B cell (primary cell): ENCODE measurements at regions not wholly inside any gene's neighbourhood (a gene's known extent, or its start where the extent isn't known, plus 50 kb on each side); places are given as distances from the start of the nearest gene placed in this dataset.

Experiments
- ATAC-seq: fragments of 200-7000 bp; cut with Tn5 transposase; one replicate; pipeline ENCODE4 v1.10.0; 2021; ENCODE audit warnings: low read depth, mild to moderate bottlenecking, moderate number of reproducible peaks, moderate library complexity
- CTCF ChIA-PET: fragments of 350-600 bp; sonication (Branson Sonifier 250); formaldehyde crosslinking; loops from one replicate; lab custom pipeline; 2021; ENCODE audit warnings: antibody characterized with exemption, inconsistent platforms; lab: Charles Lee
- POLR2A ChIA-PET: fragments of 350-600 bp; sonication (Branson Sonifier 250); formaldehyde crosslinking; loops from one replicate; lab custom pipeline; 2021; ENCODE audit warnings: antibody characterized with exemption; lab: Charles Lee
- DNase-seq: peaks from one replicate; pipeline ENCODE4 v3.0.0; 2013
- H2AFZ ChIP-seq: 2 replicates; pipeline ENCODE4 v1.6.1; 2012; ENCODE audit warnings: mild to moderate bottlenecking, low read depth, low read length; ENCODE audit not compliant: insufficient read depth, poor library complexity, severe bottlenecking
- H3K27ac ChIP-seq, 2 donors: 1 replicate in 1 of 2; 2 replicates in 1 of 2; pipeline ENCODE4 v1.5.1; 2012 to 2013; ENCODE audit warnings: low read length in 2 of 2, mild to moderate bottlenecking in 2 of 2, moderate library complexity in 1 of 2
- H3K27me3 ChIP-seq, 4 experiments: fragments of 200-600 bp in 1 of 4; sonication (generic) in 1 of 4; replicated peaks in 1 of 4; 1 replicate in 2 of 4; 2 replicates in 2 of 4; pipeline versions ENCODE4 v1.6.1 to v1.7.0; 2013 to 2016; ENCODE audit warnings: low read length in 3 of 4, mild to moderate bottlenecking in 2 of 4, mixed read lengths in 1 of 4, moderate library complexity in 1 of 4; ENCODE audit not compliant: insufficient read depth in 4 of 4, control insufficient read depth in 3 of 4; ENCODE audit errors: control extremely low read depth in 1 of 4
- H3K36me3 ChIP-seq, 2 experiments: replicated peaks in 1 of 2; 1 replicate in 1 of 2; 2 replicates in 1 of 2; pipeline versions ENCODE4 v1.6.1 to v1.7.1; 2013; ENCODE audit warnings: low read length in 1 of 2; ENCODE audit not compliant: insufficient read depth in 2 of 2, control insufficient read depth in 1 of 2; ENCODE audit errors: control extremely low read depth in 1 of 2, extremely low read depth in 1 of 2
- H3K4me1 ChIP-seq, 2 donors: fragments of 200-600 bp in 1 of 2; sonication (generic) in 1 of 2; 1 replicate in 1 of 2; 2 replicates in 1 of 2; pipeline versions ENCODE4 v1.5.1 to v1.6.1; 2013 to 2017; ENCODE audit warnings: low read length in 2 of 2; ENCODE audit not compliant: control insufficient read depth in 2 of 2, insufficient read depth in 2 of 2
- H3K4me2 ChIP-seq: replicated peaks from 2 replicates; pipeline ENCODE3; 2012; ENCODE audit warnings: mild to moderate bottlenecking, low read depth, low read length; ENCODE audit not compliant: poor library complexity, severe bottlenecking
- H3K4me3 ChIP-seq, 5 experiments: fragments of 200-600 bp in 1 of 5; sonication (generic) in 1 of 5; 1 replicate in 3 of 5; 2 replicates in 2 of 5; pipeline versions ENCODE4 v1.5.1 to v1.7.0; 2011 to 2016; ENCODE audit warnings: low read length in 4 of 5, mild to moderate bottlenecking in 4 of 5, low read depth in 2 of 5, control low read depth in 1 of 5, moderate library complexity in 1 of 5; ENCODE audit not compliant: insufficient read depth in 1 of 5; ENCODE audit errors: control extremely low read depth in 1 of 5, extremely low read depth in 1 of 5
- H3K79me2 ChIP-seq: fragments of 200-600 bp; sonication (generic); one replicate; pipeline ENCODE4 v1.6.0; 2016; ENCODE audit warnings: low read length; ENCODE audit not compliant: control insufficient read depth, insufficient read depth
- H3K9ac ChIP-seq: fragments of 200-600 bp; sonication (generic); 2 replicates; pipeline ENCODE4 v1.6.1; 2017; ENCODE audit warnings: mild to moderate bottlenecking, low read length, moderate library complexity
- H3K9me3 ChIP-seq, 3 donors: one replicate each; pipeline versions ENCODE4 v1.6.1 to v1.7.1; 2013; ENCODE audit warnings: low read length in 2 of 3; ENCODE audit not compliant: control insufficient read depth in 2 of 3, insufficient read depth in 1 of 3; ENCODE audit errors: control extremely low read depth in 1 of 3
- H4K20me1 ChIP-seq: 2 replicates; pipeline ENCODE4 v1.6.0; 2012; ENCODE audit warnings: mild to moderate bottlenecking, low read length; ENCODE audit not compliant: insufficient read depth, control insufficient read depth, poor library complexity, severe bottlenecking
- H3K27ac Mint-ChIP-seq: one replicate; pipeline ENCODE4 v1.8.0; 2021; ENCODE audit warnings: mixed read lengths
- H3K27me3 Mint-ChIP-seq: one replicate; pipeline ENCODE4 v1.8.0; 2021; ENCODE audit warnings: mixed read lengths
- H3K4me1 Mint-ChIP-seq: one replicate; pipeline ENCODE4 v1.8.0; 2021; ENCODE audit warnings: mixed read lengths
- H3K4me3 Mint-ChIP-seq: one replicate; pipeline ENCODE4 v1.8.0; 2021; ENCODE audit warnings: mixed read lengths
- H3K9me3 Mint-ChIP-seq: one replicate; pipeline ENCODE4 v1.8.0; 2022; ENCODE audit warnings: mixed read lengths; ENCODE audit not compliant: insufficient read depth
- CTCF ChIP-seq: fragments of 200-600 bp; IDR thresholded peaks from one replicate; pipeline ENCODE4 v1.8.0; 2022; ENCODE audit warnings: antibody characterized with exemption, mild to moderate bottlenecking
- EZH2 ChIP-seq: IDR thresholded peaks from 2 replicates; pipeline ENCODE4 v1.6.1; 2012; ENCODE audit warnings: borderline replicate concordance, low read depth, mild to moderate bottlenecking, moderate library complexity, low read length; ENCODE audit not compliant: insufficient read depth, poor library complexity, severe bottlenecking
- WGBS: methylation state at CpG from one replicate; pipeline ENCODE4 v1.1.5; 2013; ENCODE audit warnings: missing lambda C conversion rate; ENCODE audit not compliant: insufficient coverage; 5-methylcytosine and 5-hydroxymethylcytosine counted together
- intact Hi-C: fragments of 100-400 bp; cut with micrococcal nuclease; formaldehyde crosslinking; loops from one replicate; pipeline ENCODE4 v1.10.0; 2022

- ATAC-seq = no peak
- POLR2A ChIA-PET = no interaction called here
Observed at GRCh38 chr2:237195396-237196120, 109.9 kb downstream of the COPS8 start.

GRCh38 chr2:237196409-237196808 is 110.7 kb downstream of the COPS8 start:
- H3K4me3 Mint-ChIP-seq = no peak overlapping the region
- H3K9ac ChIP-seq = no peak overlapping the region
- no peaks in the 10 kb centered on the region for H4K20me1 ChIP-seq
- DNase-seq = no peak
- H3K27me3 ChIP-seq = no peaks in the 10 kb centered on the region
- no peak for ATAC-seq
- H3K79me2 ChIP-seq = no peaks in the 10 kb centered on the region
- no peak overlapping the region for H3K27ac ChIP-seq
- no peaks in the 10 kb centered on the region for H3K4me1 Mint-ChIP-seq
- POLR2A ChIA-PET = no interaction called here
- H3K27me3 Mint-ChIP-seq = peaks cover 8% of the 10 kb centered on the region
- CTCF ChIA-PET = no interaction called here
- H3K9me3 ChIP-seq = no peaks in the 10 kb centered on the region
- H3K36me3 ChIP-seq = no peaks in the 10 kb centered on the region
- H3K4me2 ChIP-seq = no peak overlapping the region
- TF ChIP-seq EZH2 (no peak), CTCF (no peak)
- WGBS = no CpG with 5 or more reads among the region's 1 CpG
- intact Hi-C loops = no loop called here
- H3K4me1 ChIP-seq = no peaks in the 10 kb centered on the region
- H2AFZ ChIP-seq = no peak overlapping the region
- H3K4me3 ChIP-seq = no peak overlapping the region
- H3K27ac Mint-ChIP-seq = no peak overlapping the region
- no peaks in the 10 kb centered on the region for H3K9me3 Mint-ChIP-seq

More at GRCh38 chr2:237195396-237196120, 109.9 kb downstream of the COPS8 start:
- 85% methylated on average over 8 of the region's 10 CpGs for WGBS
- H3K27ac Mint-ChIP-seq = no peak overlapping the region
- no peaks in the 10 kb centered on the region for H3K4me1 Mint-ChIP-seq
- H3K9ac ChIP-seq = no peak overlapping the region
- no peaks in the 10 kb centered on the region for H3K79me2 ChIP-seq
- TF ChIP-seq EZH2 = no peak
- TF ChIP-seq CTCF = no peak
- H3K4me2 ChIP-seq = no peak overlapping the region
- no peaks in the 10 kb centered on the region for H3K4me1 ChIP-seq
- H3K4me3 Mint-ChIP-seq = no peak overlapping the region
- intact Hi-C loops = no loop called here
- no peak overlapping the region for H3K4me3 ChIP-seq
- DNase-seq = no peak
- H4K20me1 ChIP-seq = no peaks in the 10 kb centered on the region
- no peaks in the 10 kb centered on the region for H3K27me3 ChIP-seq
- CTCF ChIA-PET = no interaction called here
- H3K9me3 ChIP-seq = no peaks in the 10 kb centered on the region
- no peaks in the 10 kb centered on the region for H3K9me3 Mint-ChIP-seq
- no peak overlapping the region for H3K27ac ChIP-seq
- H3K27me3 Mint-ChIP-seq = peaks cover 8% of the 10 kb centered on the region
- no peak overlapping the region for H2AFZ ChIP-seq
- no peaks in the 10 kb centered on the region for H3K36me3 ChIP-seq
